HG03280 (cell line): ENCODE measurements at regions not wholly inside any gene's neighbourhood (a gene's known extent, or its start where the extent isn't known, plus 50 kb on each side); places are given as distances from the start of the nearest gene placed in this dataset.
A peak's percentile ranks its signal among the peaks of the same experiment; 100 is the strongest.
"Not testable (repeated sequence)": the region's sequence is repeated elsewhere in the genome, so short reads cannot be mapped to it uniquely, and the experiment has no call there.

ENCODE experiments used
- ATAC-seq: cut with Tn5 transposase; IDR thresholded peaks from one replicate; pipeline ENCODE4 v1.9.1; 2021; ENCODE audit warnings: mild to moderate bottlenecking, moderate library complexity; ENCODE audit not compliant: unreplicated experiment

GRCh38 chr6:120274547-120274946 is 925.0 kb upstream of the MAN1A1 start:
- peak; percentile 77 for ATAC-seq

GRCh38 chr6:120273411-120273810 is 923.9 kb upstream of the MAN1A1 start:
- ATAC-seq = no peak

DNA sequence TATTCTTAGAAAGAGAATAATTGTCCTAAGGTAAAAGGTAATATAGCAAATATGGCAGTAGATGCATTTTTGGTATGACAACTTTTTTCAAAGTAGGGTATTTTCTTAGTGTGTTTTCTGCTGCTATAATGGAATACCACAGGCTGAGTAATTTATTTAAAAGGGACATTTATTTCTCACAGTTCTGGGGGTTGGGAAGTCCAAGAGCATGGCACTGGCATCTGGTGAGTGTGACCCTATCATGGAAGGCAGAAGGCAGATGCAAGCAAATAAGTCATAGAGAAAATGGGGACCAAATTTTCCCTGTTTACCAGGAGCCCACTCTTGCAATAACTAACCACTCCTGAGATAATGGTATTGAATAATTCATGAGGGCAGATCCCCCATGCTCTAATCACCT is 922.5 kb upstream of the MAN1A1 start:
- ATAC-seq = no peak

DNA sequence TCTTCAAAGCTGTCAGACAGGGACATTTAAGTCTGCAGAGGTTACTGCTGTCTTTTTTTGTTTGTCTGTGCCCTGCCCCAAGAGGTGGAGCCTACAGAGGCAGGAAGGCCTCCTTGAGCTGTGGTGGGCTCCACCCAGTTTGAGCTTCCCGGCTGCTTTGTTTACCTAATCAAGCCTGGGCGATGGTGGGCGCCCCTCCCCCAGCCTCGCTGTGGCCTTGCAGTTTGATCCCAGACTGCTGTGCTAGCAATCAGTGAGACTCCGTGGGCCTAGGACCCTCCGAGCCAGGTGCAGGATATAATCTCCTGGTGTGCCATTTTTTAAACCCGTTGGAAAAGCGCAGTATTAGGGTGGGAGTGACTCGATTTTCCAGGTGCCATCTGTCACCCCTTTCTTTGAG is 918.7 kb upstream of the MAN1A1 start:
- ATAC-seq = not testable (repeated sequence)

- ATAC-seq = no peak
Measured at GRCh38 chr6:120262354-120262753, 912.8 kb upstream of the MAN1A1 start.

DNA sequence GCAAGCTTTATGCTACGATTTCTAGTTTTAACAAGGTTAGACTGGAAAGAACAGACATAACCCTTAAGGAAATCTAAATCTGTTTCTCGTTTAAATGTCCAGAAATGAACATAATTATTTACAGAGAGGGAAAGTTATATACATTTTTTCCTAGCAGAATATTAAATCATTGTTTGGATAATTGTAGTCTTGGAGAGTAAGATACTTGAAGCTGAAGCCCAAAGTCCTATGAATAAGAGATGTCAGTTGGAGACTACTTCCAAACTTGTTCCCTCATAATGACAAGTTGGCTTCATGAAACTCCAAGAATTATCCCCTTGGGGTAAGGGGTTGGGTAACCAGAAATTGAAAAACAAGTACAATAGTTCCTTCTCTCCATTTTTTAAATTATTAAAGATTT is 911.1 kb upstream of the MAN1A1 start:
- no peak for ATAC-seq

GRCh38 chr6:120254651-120255050 is 905.1 kb upstream of the MAN1A1 start:
- no peak for ATAC-seq

- ATAC-seq = no peak
Measured at GRCh38 chr6:120248451-120248850, 898.9 kb upstream of the MAN1A1 start.

DNA sequence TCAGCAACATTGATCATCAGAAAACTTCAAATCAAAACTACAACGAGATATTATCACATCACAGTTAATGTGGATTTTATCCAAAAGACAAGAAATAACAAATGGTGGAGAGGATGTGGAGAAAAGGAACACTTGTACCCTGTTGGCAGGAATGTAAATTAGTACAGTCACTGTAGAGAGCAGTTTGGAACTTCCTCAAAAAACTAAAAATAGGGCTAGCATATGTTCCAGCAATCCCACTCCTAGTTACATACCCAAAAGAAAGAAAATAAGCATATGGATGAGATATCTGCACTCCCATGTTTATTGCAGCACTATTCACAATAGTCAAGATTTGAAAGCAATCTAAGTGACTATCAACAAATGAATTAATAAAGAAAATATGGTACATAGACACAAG is 887.7 kb upstream of the MAN1A1 start:
- no peak for ATAC-seq

GRCh38 chr6:120230008-120230407 is 880.4 kb upstream of the MAN1A1 start:
- ATAC-seq = no peak

GRCh38 chr6:120228297-120228696 is 878.7 kb upstream of the MAN1A1 start:
- no peak for ATAC-seq

GRCh38 chr6:120219339-120219738 is 869.8 kb upstream of the MAN1A1 start:
- ATAC-seq = no peak

- no peak for ATAC-seq
Measured at GRCh38 chr6:120214088-120214499, 864.5 kb upstream of the MAN1A1 start.

DNA sequence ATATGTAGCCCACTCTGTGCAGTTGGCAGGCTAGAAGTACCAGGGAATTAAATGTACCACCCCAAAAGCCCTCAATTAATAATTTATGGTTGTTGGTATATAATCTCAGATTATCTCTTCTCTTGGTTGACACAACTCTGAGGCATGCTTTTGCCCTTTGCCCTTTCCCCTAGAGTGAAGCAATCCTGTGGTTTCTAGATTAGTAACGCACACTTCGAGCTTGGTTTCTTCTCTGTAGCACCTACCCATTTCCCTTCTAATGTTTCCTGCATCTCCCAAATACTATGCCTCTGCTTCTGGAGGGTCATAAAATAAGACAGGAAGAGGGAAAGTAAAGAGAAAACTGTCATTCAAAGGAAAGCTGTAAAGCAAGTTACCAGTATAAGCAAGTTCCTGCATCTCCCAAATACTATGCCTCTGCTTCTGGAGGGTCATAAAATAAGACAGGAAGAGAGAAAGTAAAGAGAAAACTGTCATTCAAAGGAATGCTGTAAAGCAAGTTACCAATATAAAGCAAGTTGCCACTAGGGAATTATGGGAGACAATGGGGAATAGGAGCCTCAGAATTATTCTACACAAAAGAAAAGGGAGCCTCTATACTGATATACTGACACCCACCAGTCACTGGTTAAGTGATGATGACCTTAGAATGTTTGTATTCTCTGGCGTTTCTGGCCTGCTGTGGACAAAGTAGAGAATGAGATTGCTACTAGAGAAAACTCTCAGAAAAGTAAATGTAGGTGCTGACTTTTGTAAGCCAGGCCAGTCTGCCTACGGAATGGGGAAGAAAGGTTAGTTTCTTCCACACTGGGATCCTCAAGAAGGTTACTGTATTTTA is 862.6 kb upstream of the MAN1A1 start:
- ATAC-seq = no peak

DNA sequence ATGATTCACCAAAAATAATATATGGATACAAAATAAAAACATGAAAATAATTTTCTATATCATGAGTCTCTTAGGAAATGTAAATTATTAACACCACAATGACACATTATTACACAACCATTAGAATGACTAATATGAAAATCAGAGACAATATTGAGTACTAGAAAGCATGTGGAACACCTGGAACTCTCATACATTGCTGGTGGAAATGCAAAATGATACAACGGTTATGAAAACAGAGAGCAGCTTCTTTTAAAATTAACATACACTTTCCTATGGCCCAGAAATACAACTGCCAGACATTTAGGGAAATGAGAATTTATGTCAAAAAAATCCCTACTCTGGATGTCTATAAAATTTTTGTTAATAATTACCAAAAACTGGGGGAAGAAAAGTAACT is 853.3 kb upstream of the MAN1A1 start:
- no peak for ATAC-seq

DNA sequence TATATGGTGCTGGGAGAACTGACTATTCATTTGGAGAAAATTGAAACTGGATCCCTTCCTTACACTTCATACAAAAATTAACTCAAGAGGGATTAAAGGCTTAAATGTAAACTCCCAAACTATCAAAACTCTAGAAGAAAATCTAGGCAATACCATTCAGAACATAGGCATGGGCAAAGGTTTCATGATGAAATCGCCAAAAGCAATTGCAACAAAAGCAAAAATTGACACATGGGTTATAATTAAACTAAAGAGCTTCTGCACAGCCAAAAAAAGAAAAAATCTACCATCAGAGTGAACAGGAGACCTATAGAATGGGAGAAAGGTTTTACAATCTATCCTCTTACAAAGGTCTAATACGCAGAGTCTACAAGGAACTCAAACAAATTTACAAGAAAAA is 851.3 kb upstream of the MAN1A1 start:
- no peak for ATAC-seq

DNA sequence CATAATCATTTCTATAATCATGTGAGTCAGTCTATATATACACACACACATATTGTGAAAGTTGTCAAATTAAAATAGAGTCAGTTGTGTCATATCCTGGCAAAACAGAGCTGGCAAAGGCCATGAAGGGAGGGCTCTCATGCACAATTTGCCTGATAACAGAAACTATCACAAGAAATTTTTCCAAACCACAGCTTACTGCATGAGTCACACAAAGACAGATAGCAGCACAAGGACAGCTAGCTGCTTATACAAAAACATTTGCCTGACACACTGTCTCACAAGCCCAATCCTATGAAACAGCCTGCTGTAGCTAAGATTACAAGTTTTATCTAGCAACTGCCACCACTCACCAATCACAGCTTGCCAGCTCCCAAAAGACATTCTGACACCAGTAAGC is 848.5 kb upstream of the MAN1A1 start:
- no peak for ATAC-seq

DNA sequence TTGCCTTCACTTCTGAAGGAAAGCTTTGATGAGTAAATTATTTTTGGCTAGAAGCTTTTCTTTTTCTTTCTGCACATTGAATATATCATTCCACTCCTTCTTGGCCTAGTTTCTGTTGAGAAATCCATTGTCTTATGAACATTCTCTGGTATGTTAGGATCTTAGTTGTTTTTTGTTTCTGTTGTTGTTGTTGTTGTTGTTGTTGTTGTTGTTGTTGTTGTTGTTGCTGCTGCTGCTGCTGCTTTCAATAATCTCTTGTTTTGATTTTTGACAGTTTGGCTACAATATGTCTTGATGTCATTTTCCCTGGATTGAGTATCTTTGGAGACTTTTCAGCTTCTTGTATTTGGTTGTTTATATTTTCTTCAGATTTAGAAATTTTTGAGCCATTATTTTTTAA is 836.5 kb upstream of the MAN1A1 start:
- ATAC-seq = no peak

DNA sequence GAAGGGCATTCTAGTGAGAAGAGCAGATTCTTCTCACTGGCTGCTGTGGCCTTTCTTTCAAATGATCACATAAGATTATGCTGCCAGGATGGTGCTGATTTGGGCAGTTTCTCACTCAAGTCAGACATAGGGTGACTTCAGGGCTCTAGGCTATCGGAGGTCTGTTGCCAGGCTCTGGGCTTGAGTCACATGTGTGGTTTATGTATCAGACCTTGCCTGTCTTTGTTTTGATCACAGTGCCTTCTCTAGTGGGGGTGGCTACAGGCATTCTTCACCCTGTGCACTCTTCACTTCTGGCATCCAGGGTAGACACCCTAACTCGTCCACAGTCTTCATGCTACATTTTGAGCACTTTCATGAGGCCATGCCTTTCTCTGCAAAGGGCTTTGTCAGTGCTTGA is 823.7 kb upstream of the MAN1A1 start:
- no peak for ATAC-seq

DNA sequence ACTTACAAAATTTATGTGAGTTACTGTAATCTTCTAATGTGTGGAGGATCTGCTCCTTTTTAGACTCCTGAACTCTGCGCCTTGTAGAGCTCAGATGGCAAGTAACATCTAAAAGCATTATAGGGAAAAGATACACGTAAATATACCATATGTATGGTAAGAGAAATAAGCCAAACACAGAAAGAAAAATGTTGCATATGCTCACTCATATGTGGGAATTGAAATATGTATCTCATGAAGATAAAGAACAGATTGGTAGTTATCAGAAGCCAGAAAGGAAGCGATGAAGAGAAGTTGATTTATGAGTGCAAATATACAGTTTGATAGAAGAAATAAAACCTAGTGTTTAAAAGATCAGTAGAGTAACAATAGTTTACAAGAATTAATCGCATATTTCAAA is 815.0 kb upstream of the MAN1A1 start:
- no peak for ATAC-seq

DNA sequence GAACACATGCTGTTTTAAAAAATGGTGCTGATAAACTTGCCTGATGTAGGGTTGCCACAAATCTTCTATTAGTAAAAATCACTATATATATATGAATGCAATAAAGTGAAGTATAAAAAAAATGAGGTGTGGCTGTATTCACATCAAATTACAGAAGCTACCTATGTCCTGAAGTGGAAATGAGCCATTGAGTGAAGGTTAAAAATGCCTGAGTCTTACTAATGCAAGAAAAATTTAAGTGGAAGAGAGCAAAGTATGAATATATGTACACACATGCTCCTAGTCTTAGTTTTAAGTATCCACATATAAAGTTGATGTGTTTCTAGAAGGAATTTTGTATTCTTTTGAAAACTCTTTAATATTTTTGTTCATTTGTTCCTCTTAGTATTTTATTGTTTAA is 808.3 kb upstream of the MAN1A1 start:
- no peak for ATAC-seq

DNA sequence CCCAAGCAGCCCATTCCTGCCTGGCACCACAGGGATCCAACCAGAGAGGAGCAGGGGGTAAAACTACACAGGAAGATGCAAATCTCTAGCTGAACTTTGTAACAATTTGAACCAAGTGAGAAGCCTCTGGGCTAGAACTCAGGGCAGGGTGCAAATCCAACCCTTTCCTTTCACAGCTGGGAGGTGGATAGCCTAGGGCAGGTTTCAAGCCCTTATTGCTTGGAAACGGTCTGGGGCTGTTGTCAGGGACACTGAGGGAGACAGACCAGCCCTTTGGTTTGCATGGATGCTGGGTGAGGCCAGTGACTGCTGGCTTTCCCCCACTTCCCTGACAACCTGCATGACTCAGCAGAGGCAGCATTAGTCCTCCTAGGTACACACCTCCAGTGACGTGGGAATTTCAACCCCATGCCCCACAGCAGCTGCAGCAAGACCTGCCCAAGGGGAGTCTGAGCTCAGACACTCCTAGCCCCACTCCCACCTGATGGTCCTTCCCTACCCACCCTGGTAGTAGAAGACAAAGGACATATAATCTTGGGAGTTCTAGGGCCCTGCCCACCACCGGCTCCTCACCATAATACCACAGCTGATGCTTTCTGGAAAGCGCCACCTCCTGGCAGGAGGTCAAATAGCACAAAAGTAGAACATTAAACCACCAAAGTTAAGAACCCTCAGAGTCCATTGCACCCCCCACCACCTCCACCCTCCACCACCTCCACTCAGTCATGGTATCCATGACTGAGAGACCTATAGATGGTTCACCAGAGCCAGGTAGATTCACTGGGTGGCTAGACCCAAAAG is 797.7 kb upstream of the MAN1A1 start:
- ATAC-seq = no peak
